ENCODE measurements at regions not wholly inside any gene's neighbourhood (a gene's known extent, or its start where the extent isn't known, plus 50 kb on each side); places are given as distances from the start of the nearest gene placed in this dataset.

DNA sequence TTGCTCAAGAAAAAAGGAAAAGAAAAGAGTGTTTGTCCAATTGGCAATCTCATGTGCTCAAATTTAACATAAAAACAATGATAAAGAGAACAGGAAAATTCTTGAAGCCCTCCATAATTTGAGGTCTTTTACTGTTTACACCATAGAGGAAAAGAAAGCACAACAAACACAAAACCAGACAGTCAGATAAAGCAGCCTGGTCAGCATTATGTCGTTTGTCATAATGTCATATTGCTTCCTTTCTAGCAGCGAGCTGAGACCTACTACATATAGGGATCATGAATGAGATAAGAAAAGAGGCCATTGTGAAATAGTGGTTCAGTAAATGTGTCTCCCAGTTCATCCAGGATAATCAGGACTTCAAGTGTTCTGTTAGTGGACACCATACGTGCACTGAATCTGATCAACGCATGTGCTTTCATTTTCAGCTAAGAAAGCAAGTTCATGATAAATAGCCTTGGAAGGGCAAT, 64.7 kb upstream of the SELENOP start:
- Histone ChIP-seq H3K4me3 (peak overlapping the region in 1 of 4 donors; percentile 35), H3K36me3 (replicated peaks in 1 of 2) (no peaks in the 10 kb centered on the region), H3K9me3 (replicated peaks in 1 of 3) (no peaks in the 10 kb centered on the region), H3K27ac (peak overlapping the region in 2 of 5 donors; percentile 3 to 47), H3K4me1 (replicated peaks in 1 of 2) (peaks cover 14 to 42% of the 10 kb centered on the region in 2 donors), H3K27me3 (no peaks in the 10 kb centered on the region)
- WGBS, 4 donors: 1 to 9% (median 5%) methylated on average over 4 of the region's 4 CpGs
- peak in 1 of 7 donors; percentile 19 for DNase-seq
- no peak for TF ChIP-seq POLR2A (IDR thresholded peaks at IDR 0.05)
- TF ChIP-seq, protein P1, sequence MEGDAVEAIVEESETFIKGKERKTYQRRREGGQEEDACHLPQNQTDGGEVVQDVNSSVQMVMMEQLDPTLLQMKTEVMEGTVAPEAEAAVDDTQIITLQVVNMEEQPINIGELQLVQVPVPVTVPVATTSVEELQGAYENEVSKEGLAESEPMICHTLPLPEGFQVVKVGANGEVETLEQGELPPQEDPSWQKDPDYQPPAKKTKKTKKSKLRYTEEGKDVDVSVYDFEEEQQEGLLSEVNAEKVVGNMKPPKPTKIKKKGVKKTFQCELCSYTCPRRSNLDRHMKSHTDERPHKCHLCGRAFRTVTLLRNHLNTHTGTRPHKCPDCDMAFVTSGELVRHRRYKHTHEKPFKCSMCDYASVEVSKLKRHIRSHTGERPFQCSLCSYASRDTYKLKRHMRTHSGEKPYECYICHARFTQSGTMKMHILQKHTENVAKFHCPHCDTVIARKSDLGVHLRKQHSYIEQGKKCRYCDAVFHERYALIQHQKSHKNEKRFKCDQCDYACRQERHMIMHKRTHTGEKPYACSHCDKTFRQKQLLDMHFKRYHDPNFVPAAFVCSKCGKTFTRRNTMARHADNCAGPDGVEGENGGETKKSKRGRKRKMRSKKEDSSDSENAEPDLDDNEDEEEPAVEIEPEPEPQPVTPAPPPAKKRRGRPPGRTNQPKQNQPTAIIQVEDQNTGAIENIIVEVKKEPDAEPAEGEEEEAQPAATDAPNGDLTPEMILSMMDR (IDR thresholded peaks at IDR 0.05): no peak
- intact Hi-C loops (cut with DNase I): no loop called here

DNA sequence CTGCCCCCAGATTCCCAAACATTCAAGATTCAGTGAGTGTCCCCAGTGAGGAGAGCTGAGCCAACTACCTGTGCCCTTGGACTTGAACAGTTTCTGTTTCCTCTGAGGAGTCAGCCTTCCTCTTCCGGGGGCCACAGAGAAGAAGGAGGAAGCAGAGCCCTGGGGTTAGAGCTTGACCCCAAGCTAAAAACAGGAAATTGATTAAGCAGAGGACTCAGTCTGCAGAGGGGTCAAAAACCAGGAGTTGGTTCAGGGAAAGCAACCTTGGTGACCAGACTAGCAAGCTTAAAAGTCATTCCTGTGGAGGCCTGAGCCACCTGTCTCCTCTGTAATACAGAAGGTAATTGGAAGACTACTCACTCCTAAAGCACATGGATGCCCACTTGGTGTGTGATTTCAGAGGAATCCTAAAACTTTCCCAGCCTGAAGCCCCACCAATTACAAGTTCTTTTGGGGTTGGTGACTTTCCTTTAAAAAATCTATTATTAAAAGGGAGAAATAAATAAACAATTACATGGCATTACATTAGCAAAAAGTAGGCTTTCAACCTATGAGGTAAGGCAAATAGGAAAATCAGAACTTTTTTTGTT, 64.2 kb upstream of the SELENOP start:
- intact Hi-C loops (cut with DNase I): no loop called here
- peak overlapping the region in 1 of 5 donors; percentile 3 for H3K27ac ChIP-seq
- peak overlapping the region in 1 of 4 donors; percentile 35 for H3K4me3 ChIP-seq
- DNase-seq: peak in 1 of 7 donors; percentile 9
- H3K4me1 ChIP-seq (replicated peaks in 1 of 2): peaks cover 14 to 39% of the 10 kb centered on the region in 2 donors
- H3K36me3 ChIP-seq (replicated peaks in 1 of 2): no peaks in the 10 kb centered on the region
- no peaks in the 10 kb centered on the region for H3K27me3 ChIP-seq
- no peaks in the 10 kb centered on the region for H3K9me3 ChIP-seq (replicated peaks in 1 of 3)
- WGBS, 4 donors: 44 to 59% (median 56%) methylated on average over 1 of the region's 1 CpG
- TF ChIP-seq, protein P1 (IDR thresholded peaks at IDR 0.05): no peak
- TF ChIP-seq POLR2A (IDR thresholded peaks at IDR 0.05): no peak

GRCh38 chr5:42875211-42875610, 63.5 kb upstream of the SELENOP start:
- Histone ChIP-seq H3K4me1 (replicated peaks in 1 of 2) (peaks cover 14 to 32% of the 10 kb centered on the region in 2 donors), H3K9me3 (replicated peaks in 1 of 3) (no peaks in the 10 kb centered on the region), H3K4me3 (no peak overlapping the region), H3K27me3 (no peaks in the 10 kb centered on the region), H3K36me3 (replicated peaks in 1 of 2) (no peaks in the 10 kb centered on the region), H3K27ac (no peak overlapping the region)
- no peak for DNase-seq
- intact Hi-C loops (cut with DNase I): no loop called here
- no peak for TF ChIP-seq POLR2A (IDR thresholded peaks at IDR 0.05)
- TF ChIP-seq, protein P1 (IDR thresholded peaks at IDR 0.05): no peak

DNA sequence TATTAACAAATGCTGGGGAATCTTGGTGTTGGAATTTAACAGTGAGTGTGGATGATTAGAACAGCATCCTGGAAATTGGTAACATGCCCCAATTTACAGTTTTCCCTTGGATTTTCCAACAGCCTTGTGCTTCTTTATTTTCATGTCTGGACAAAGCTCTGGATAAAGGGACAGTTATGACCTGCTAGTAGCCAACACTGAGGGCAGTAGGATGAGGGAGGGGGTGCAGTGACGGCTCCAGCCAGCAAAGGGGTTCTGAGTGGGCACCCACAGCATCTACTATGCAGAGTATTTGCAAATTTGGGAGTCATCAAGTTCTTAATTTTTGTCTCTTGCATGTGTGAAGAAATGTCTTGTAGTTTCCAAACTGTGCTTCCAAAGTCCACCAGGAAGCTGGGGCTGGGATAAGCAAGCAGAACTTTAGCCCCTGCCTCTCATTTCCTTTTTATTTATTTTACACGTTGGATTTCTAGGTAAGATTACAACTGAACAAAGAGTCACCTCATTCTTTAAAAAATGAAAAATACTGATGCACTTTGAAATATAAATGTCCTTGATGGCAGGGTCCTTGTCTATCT, 63.0 kb upstream of the SELENOP start:
- Histone ChIP-seq H3K4me3 (no peak overlapping the region), H3K27me3 (no peaks in the 10 kb centered on the region), H3K9me3 (replicated peaks in 1 of 3) (no peaks in the 10 kb centered on the region), H3K4me1 (replicated peaks in 1 of 2) (peaks cover 14 to 28% of the 10 kb centered on the region in 2 donors), H3K36me3 (replicated peaks in 1 of 2) (no peaks in the 10 kb centered on the region), H3K27ac (no peak overlapping the region)
- no peak for DNase-seq
- intact Hi-C loops (cut with DNase I): no loop called here
- 65 to 77% (median 70%) methylated on average over 2 of the region's 2 CpGs for WGBS, 4 donors
- no peak for TF ChIP-seq POLR2A (IDR thresholded peaks at IDR 0.05)
- TF ChIP-seq, protein P1 (IDR thresholded peaks at IDR 0.05): no peak

All from adrenal gland (tissue), 9 donors.